Retinal pigment epithelial cell (primary cell): ENCODE measurements at regions not wholly inside any gene's neighbourhood (a gene's known extent, or its start where the extent isn't known, plus 50 kb on each side); places are given as distances from the start of the nearest gene placed in this dataset.

Experiments used
- DNase-seq: peaks from one replicate; pipeline ENCODE4 v3.0.0-alpha.2; 2010; ENCODE audit warnings: low read depth
- H3K4me3 ChIP-seq: 2 replicates; pipeline ENCODE4 v1.5.1; 2011; ENCODE audit warnings: mild to moderate bottlenecking, low read length, control low read depth, moderate library complexity
- TF ChIP-seq, protein P1 (sequence below): conservative IDR thresholded peaks from 2 replicates; pipeline ENCODE4 v1.5.1; 2011; ENCODE audit warnings: low read depth, low read length, control low read depth, inconsistent platforms

- DNase-seq = no peak
- TF ChIP-seq, protein P1, sequence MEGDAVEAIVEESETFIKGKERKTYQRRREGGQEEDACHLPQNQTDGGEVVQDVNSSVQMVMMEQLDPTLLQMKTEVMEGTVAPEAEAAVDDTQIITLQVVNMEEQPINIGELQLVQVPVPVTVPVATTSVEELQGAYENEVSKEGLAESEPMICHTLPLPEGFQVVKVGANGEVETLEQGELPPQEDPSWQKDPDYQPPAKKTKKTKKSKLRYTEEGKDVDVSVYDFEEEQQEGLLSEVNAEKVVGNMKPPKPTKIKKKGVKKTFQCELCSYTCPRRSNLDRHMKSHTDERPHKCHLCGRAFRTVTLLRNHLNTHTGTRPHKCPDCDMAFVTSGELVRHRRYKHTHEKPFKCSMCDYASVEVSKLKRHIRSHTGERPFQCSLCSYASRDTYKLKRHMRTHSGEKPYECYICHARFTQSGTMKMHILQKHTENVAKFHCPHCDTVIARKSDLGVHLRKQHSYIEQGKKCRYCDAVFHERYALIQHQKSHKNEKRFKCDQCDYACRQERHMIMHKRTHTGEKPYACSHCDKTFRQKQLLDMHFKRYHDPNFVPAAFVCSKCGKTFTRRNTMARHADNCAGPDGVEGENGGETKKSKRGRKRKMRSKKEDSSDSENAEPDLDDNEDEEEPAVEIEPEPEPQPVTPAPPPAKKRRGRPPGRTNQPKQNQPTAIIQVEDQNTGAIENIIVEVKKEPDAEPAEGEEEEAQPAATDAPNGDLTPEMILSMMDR = no peak
- no peak overlapping the region for H3K4me3 ChIP-seq
Observed at GRCh38 chr1:60273185-60273584, 199.6 kb upstream of the C1orf87 start.

DNA sequence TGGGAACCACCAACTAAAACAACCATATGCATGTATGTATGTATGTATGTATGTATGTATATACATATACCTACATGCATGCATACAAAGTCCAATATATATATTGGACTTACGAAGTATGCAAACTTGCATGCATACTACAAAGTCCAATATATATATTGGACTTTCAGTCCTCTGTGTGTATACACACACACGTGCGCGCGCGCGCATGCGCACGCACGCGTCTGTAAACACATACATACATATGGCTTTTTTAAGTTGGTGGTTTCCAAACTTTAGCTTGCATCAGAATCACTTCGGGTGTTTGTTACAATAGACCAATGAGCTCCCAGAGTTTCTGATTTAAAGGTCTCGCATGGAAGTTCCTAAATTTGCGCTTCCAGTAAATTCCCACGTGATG lies 197.5 kb upstream of the C1orf87 start:
- no peak overlapping the region for H3K4me3 ChIP-seq
- TF ChIP-seq, protein P1 = no peak
- no peak for DNase-seq

DNA sequence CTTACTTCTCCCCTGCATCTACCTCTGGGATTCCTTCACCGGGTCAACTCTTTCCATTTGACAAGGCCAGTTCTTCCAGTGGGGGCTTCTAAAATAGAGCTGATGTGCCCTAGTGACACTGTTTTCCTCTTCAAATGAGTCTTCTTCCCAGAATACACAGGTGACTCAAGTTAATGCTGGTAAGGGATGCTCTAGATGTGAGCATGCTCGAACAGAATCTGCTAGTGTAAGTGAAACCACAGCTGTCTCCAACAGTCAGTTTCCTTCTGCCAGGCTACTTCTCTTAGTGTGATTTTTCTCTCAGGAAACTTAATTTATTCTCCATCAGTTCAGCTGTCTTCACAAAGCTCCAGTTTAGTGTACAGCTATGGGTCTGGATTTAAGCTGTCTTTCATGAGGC lies 194.9 kb upstream of the C1orf87 start:
- TF ChIP-seq, protein P1 = no peak

DNA sequence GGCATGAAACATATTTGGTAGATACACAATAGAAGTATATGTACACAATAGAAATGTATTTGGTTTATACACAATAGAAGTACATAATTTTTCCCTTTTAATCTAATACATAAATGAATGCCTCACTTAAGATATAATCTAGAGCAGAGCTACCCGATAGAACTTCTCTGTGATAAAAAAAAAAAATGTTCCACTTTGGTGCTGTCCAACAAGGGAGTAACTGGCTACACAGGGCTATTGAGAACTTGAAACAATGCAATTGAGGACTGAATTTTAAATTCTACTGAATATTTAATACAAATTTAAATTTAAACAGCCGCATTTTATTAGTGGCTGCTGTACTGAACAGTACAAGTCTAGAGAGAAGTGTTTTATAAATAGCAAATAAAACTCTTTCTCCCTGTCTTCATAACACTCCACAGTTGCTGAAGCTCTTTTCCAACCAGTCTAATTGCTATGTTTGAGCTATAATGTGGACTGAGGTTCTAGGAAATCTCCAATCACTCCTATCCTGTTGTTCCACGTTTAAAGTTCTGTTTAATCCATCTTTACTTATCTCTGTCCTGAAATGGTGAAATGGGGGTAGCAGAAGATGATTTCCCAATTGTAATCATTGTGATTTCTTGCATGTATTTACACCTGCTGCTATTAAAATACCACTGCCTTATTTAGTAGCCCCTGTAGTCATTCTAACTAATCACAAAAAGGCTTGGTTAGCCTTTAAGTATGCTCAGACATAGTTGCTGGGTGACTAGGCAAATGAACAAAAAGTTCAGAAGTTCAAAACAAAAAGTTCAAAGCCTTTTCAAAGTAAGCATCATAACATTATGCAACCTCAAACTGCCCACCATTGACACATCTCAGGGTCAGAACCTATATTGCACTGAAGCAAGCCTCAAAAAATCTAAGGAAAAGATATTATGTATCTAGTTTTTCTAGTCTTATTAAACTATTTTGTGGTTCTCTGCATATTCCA lies 192.3 kb upstream of the C1orf87 start:
- peak; percentile 60 for DNase-seq
- no peak overlapping the region for H3K4me3 ChIP-seq
- TF ChIP-seq, protein P1 = no peak

More for the DNA sequence above, 194.9 kb upstream of the C1orf87 start:
- no peak for DNase-seq
- no peak overlapping the region for H3K4me3 ChIP-seq

- TF ChIP-seq, protein P1 = no peak
- H3K4me3 ChIP-seq = no peak overlapping the region
- no peak for DNase-seq
Observed at GRCh38 chr1:60262701-60263100, 189.1 kb upstream of the C1orf87 start.

DNA sequence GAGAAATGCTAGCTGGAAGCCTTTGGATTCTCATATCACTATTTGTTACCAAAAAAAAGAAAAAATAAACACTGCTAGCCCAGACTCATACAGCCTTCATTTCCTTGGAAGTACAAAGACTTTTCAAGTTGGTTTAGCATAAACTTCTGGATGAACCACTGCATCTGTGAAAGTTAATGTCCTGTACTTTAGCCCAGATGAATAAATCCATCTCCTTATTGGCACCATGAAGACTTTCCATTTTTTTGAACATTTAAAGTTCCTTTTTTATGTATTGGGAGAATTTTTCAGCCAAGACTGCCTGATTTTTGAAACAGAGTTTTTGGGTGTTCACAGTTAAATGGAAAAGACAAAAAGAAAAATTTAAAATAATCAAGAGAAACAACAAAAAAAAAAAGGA lies 184.0 kb upstream of the C1orf87 start:
- H3K4me3 ChIP-seq = no peak overlapping the region
- no peak for DNase-seq
- TF ChIP-seq, protein P1 = no peak

GRCh38 chr1:60255565-60255964 lies 182.0 kb upstream of the C1orf87 start:
- no peak for DNase-seq
- no peak overlapping the region for H3K4me3 ChIP-seq
- TF ChIP-seq, protein P1 = no peak
